ENCODE measurements at regions not wholly inside any gene's neighbourhood (a gene's known extent, or its start where the extent isn't known, plus 50 kb on each side); places are given as distances from the start of the nearest gene placed in this dataset.

DNA sequence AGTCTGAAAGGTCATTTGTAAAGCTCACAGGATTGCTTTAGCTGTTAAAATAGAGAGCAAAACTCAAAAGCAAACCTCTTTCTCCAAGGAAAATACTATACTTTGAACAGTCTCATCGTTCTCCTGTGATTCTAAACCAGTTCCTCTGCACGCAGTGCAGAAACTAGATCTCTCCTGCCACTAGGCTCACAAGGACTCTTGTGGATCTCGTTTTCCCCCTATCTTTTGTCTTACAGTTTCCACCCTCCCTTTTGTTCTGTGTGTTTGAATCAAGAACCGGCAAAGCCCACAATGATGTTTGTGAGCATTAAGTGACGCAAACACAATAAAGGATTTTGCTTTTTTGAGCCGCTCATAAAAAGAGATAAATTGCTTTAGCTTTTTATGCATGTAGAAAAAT lies 1103.5 kb upstream of the RBFOX1 start:
- no peak for DNase-seq (ENCODE audit: low read depth, low spot score)
- Histone ChIP-seq H3K9ac (ENCODE audit: insufficient read length, low read depth) (no peak overlapping the region), H3K27me3 (ENCODE audit: insufficient read depth, insufficient read length) (no peaks in the 10 kb centered on the region), H3K36me3 (ENCODE audit: insufficient read depth, insufficient read length, low read length) (no peaks in the 10 kb centered on the region), H3K4me3 (ENCODE audit: insufficient read length, low read depth) (no peak overlapping the region), H3K4me1 (ENCODE audit: insufficient read depth, insufficient read length) (no peaks in the 10 kb centered on the region), H3K9me3 (ENCODE audit: insufficient read depth, low read length) (peaks cover 9% of the 10 kb centered on the region; the same call in 1 of the 2 replicates)
- TF ChIP-seq ZNF274 (IDR thresholded peaks at IDR 0.05; ENCODE audit: low read depth, low read length) = no peak
- no peak for TF ChIP-seq YY1 (IDR thresholded peaks at IDR 0.05; ENCODE audit: insufficient read depth, insufficient read length)
- no peak for TF ChIP-seq SUZ12 (IDR thresholded peaks at IDR 0.05; ENCODE audit: extremely low read depth, insufficient read depth, insufficient read length)

DNA sequence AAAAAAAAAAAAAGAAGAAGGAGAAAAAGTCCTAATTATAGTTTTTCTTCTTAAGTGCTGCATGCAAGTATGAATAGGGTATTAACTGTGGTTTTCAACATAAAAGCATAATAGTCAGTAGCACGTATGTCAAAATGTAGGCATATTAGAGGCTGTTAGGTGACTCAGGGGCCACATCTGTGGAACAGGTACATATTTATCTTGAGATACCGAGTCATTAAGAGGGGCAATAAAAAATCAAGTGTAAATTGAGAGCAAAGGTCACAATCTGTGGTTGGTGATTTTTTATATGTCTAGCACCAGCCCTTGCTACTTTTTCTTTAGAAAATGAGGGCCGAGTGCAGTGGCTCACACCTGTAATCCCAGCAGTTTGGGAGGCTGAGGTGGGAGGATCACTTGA lies 1113.8 kb upstream of the RBFOX1 start:
- TF ChIP-seq SUZ12 (IDR thresholded peaks at IDR 0.05; ENCODE audit: extremely low read depth, insufficient read depth, insufficient read length) (no peak), YY1 (IDR thresholded peaks at IDR 0.05; ENCODE audit: insufficient read depth, insufficient read length) (no peak), ZNF274 (IDR thresholded peaks at IDR 0.05; ENCODE audit: low read depth, low read length) (no peak)
- Histone ChIP-seq H3K4me3 (ENCODE audit: insufficient read length, low read depth) (no peak overlapping the region), H3K36me3 (ENCODE audit: insufficient read depth, insufficient read length, low read length) (no peaks in the 10 kb centered on the region), H3K9me3 (ENCODE audit: insufficient read depth, low read length) (no peaks in the 10 kb centered on the region), H3K27me3 (ENCODE audit: insufficient read depth, insufficient read length) (peaks cover 11% of the 10 kb centered on the region), H3K9ac (ENCODE audit: insufficient read length, low read depth) (no peak overlapping the region), H3K4me1 (ENCODE audit: insufficient read depth, insufficient read length) (no peaks in the 10 kb centered on the region)
- DNase-seq (ENCODE audit: low read depth, low spot score) = no peak

GRCh38 chr16:6216836-6217235 lies 1115.8 kb upstream of the RBFOX1 start:
- no peak overlapping the region for H3K4me3 ChIP-seq (ENCODE audit: insufficient read length, low read depth)
- H3K4me1 ChIP-seq (ENCODE audit: insufficient read depth, insufficient read length) = no peaks in the 10 kb centered on the region
- DNase-seq (ENCODE audit: low read depth, low spot score) = no peak
- H3K36me3 ChIP-seq (ENCODE audit: insufficient read depth, insufficient read length, low read length) = no peaks in the 10 kb centered on the region
- H3K27me3 ChIP-seq (ENCODE audit: insufficient read depth, insufficient read length) = peaks cover 12% of the 10 kb centered on the region
- TF ChIP-seq SUZ12 (IDR thresholded peaks at IDR 0.05; ENCODE audit: extremely low read depth, insufficient read depth, insufficient read length) = no peak
- no peak for TF ChIP-seq YY1 (IDR thresholded peaks at IDR 0.05; ENCODE audit: insufficient read depth, insufficient read length)
- no peak for TF ChIP-seq ZNF274 (IDR thresholded peaks at IDR 0.05; ENCODE audit: low read depth, low read length)
- no peak overlapping the region for H3K9ac ChIP-seq (ENCODE audit: insufficient read length, low read depth)
- no peaks in the 10 kb centered on the region for H3K9me3 ChIP-seq (ENCODE audit: insufficient read depth, low read length)

DNA sequence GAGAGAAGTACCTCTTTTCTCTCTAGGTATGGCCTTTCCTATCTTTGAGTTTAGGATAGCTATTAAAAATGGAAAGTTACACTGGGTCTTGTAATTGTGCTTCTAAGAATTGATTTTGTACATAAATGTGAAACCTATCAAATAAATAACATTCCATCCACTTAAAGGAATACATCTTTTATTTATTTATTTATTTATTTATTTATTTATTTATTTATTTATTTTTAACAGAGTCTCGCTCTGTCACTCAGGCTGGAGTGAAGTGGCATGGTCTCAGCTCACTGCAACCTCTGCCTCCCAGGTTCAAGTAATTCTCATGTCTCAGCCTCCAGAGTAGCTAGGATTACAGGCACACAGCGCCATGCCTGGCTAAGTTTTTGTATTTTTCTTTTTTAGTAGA lies 1114.0 kb upstream of the EEF2KMT start:
- no peaks in the 10 kb centered on the region for H3K4me1 ChIP-seq (ENCODE audit: insufficient read depth, insufficient read length)
- peaks cover 12% of the 10 kb centered on the region for H3K27me3 ChIP-seq (ENCODE audit: insufficient read depth, insufficient read length)
- no peak for DNase-seq (ENCODE audit: low read depth, low spot score)
- TF ChIP-seq YY1 (IDR thresholded peaks at IDR 0.05; ENCODE audit: insufficient read depth, insufficient read length) (no peak), SUZ12 (IDR thresholded peaks at IDR 0.05; ENCODE audit: extremely low read depth, insufficient read depth, insufficient read length) (no peak), ZNF274 (IDR thresholded peaks at IDR 0.05; ENCODE audit: low read depth, low read length) (no peak)
- H3K36me3 ChIP-seq (ENCODE audit: insufficient read depth, insufficient read length, low read length) = no peaks in the 10 kb centered on the region
- no peaks in the 10 kb centered on the region for H3K9me3 ChIP-seq (ENCODE audit: insufficient read depth, low read length)
- H3K4me3 ChIP-seq (ENCODE audit: insufficient read length, low read depth) = no peak overlapping the region
- no peak overlapping the region for H3K9ac ChIP-seq (ENCODE audit: insufficient read length, low read depth)

- Histone ChIP-seq H3K36me3 (ENCODE audit: insufficient read depth, insufficient read length, low read length) (no peaks in the 10 kb centered on the region), H3K9me3 (ENCODE audit: insufficient read depth, low read length) (no peaks in the 10 kb centered on the region), H3K4me3 (ENCODE audit: insufficient read length, low read depth) (no peak overlapping the region), H3K4me1 (ENCODE audit: insufficient read depth, insufficient read length) (no peaks in the 10 kb centered on the region), H3K27me3 (ENCODE audit: insufficient read depth, insufficient read length) (peaks cover 6% of the 10 kb centered on the region), H3K9ac (ENCODE audit: insufficient read length, low read depth) (no peak overlapping the region)
- DNase-seq (ENCODE audit: low read depth, low spot score) = no peak
- no peak for TF ChIP-seq ZNF274 (IDR thresholded peaks at IDR 0.05; ENCODE audit: low read depth, low read length)
- no peak for TF ChIP-seq SUZ12 (IDR thresholded peaks at IDR 0.05; ENCODE audit: extremely low read depth, insufficient read depth, insufficient read length)
- TF ChIP-seq YY1 (IDR thresholded peaks at IDR 0.05; ENCODE audit: insufficient read depth, insufficient read length) = no peak
Observed at GRCh38 chr16:6209355-6209930, 1111.8 kb upstream of the EEF2KMT start.

DNA sequence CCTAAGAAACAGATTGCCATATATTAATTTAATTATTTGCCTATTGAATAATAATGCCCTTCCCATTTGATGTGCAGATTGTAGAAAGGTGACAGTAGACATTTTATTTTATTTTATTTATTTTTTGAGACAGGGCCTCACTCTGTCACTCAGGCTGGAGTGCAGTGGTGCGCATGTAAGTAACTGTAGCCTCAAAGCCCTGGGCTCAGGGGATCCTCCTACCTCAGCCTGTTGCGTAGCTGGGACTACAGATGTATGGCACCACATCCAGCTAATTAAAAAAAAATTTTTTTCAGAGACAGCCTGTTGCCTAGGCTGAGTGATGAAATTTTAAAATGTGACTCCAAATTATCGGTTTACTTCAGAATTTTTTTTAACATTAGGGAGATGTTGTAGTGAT lies 1110.0 kb upstream of the EEF2KMT start:
- Histone ChIP-seq H3K9me3 (ENCODE audit: insufficient read depth, low read length) (no peaks in the 10 kb centered on the region), H3K4me3 (ENCODE audit: insufficient read length, low read depth) (no peak overlapping the region), H3K36me3 (ENCODE audit: insufficient read depth, insufficient read length, low read length) (no peaks in the 10 kb centered on the region), H3K9ac (ENCODE audit: insufficient read length, low read depth) (no peak overlapping the region), H3K4me1 (ENCODE audit: insufficient read depth, insufficient read length) (no peaks in the 10 kb centered on the region), H3K27me3 (ENCODE audit: insufficient read depth, insufficient read length) (no peaks in the 10 kb centered on the region)
- TF ChIP-seq SUZ12 (IDR thresholded peaks at IDR 0.05; ENCODE audit: extremely low read depth, insufficient read depth, insufficient read length) = no peak
- no peak for TF ChIP-seq ZNF274 (IDR thresholded peaks at IDR 0.05; ENCODE audit: low read depth, low read length)
- no peak for TF ChIP-seq YY1 (IDR thresholded peaks at IDR 0.05; ENCODE audit: insufficient read depth, insufficient read length)
- no peak for DNase-seq (ENCODE audit: low read depth, low spot score)

- Histone ChIP-seq H3K9ac (ENCODE audit: insufficient read length, low read depth) (no peak overlapping the region), H3K27me3 (ENCODE audit: insufficient read depth, insufficient read length) (no peaks in the 10 kb centered on the region), H3K36me3 (ENCODE audit: insufficient read depth, insufficient read length, low read length) (no peaks in the 10 kb centered on the region), H3K4me1 (ENCODE audit: insufficient read depth, insufficient read length) (no peaks in the 10 kb centered on the region), H3K9me3 (ENCODE audit: insufficient read depth, low read length) (no peaks in the 10 kb centered on the region), H3K4me3 (ENCODE audit: insufficient read length, low read depth) (no peak overlapping the region)
- DNase-seq (ENCODE audit: low read depth, low spot score) = no peak
- no peak for TF ChIP-seq YY1 (IDR thresholded peaks at IDR 0.05; ENCODE audit: insufficient read depth, insufficient read length)
- no peak for TF ChIP-seq SUZ12 (IDR thresholded peaks at IDR 0.05; ENCODE audit: extremely low read depth, insufficient read depth, insufficient read length)
- no peak for TF ChIP-seq ZNF274 (IDR thresholded peaks at IDR 0.05; ENCODE audit: low read depth, low read length)
Observed at GRCh38 chr16:6207124-6207523, 1109.5 kb upstream of the EEF2KMT start.
